ENCODE measurements at regions not wholly inside any gene's neighbourhood (a gene's known extent, or its start where the extent isn't known, plus 50 kb on each side); places are given as distances from the start of the nearest gene placed in this dataset.

GRCh38 chr10:111319866-111320265, 243.0 kb downstream of the ADRA2A start:
- TF ChIP-seq BHLHE40 (IDR thresholded peaks at IDR 0.05; ENCODE audit: low read depth, low read length) (no peak), POLR2A (IDR thresholded peaks at IDR 0.05; ENCODE audit: low read depth, low read length) (no peak), CEBPB (IDR thresholded peaks at IDR 0.05; ENCODE audit: low read depth, low read length) (no peak), CTCF (conservative IDR thresholded peaks at IDR 0.05; ENCODE audit: low read depth, low read length) (no peak), RAD21 (IDR thresholded peaks at IDR 0.05; ENCODE audit: low read length) (no peak)
- TF ChIP-seq, protein P1, sequence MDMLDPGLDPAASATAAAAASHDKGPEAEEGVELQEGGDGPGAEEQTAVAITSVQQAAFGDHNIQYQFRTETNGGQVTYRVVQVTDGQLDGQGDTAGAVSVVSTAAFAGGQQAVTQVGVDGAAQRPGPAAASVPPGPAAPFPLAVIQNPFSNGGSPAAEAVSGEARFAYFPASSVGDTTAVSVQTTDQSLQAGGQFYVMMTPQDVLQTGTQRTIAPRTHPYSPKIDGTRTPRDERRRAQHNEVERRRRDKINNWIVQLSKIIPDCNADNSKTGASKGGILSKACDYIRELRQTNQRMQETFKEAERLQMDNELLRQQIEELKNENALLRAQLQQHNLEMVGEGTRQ (IDR thresholded peaks at IDR 0.05; ENCODE audit: low read depth, low read length): no peak
